NCI-H1048 (cell line): ENCODE measurements at regions not wholly inside any gene's neighbourhood (a gene's known extent, or its start where the extent isn't known, plus 50 kb on each side); places are given as distances from the start of the nearest gene placed in this dataset.

Experiments used
- DNase-seq: peaks from one replicate; lab custom pipeline; 2025; lab: John Stamatoyannopoulos, UW

- no peak for DNase-seq
Observed at GRCh38 chr15:99509686-99510461, 55.9 kb upstream of the MEF2A start.

DNA sequence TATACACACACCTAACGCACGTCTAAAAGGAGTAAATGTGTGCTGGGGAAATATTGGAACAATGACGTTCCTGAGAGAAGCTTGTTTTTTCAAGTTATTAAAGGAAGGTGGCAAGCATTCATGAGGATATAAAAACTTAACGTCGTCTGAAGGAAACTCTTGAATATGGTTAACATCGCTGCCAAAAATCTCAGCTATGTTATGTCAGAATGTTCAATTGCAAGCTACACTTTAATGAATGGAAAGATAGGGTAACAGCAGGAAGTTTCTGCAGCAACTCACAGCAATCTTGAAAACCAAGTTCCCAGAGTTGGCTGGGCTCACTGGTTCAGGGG is 54.3 kb upstream of the MEF2A start:
- no peak for DNase-seq

GRCh38 chr15:99511866-99512661 is 53.7 kb upstream of the MEF2A start:
- DNase-seq: no peak

DNA sequence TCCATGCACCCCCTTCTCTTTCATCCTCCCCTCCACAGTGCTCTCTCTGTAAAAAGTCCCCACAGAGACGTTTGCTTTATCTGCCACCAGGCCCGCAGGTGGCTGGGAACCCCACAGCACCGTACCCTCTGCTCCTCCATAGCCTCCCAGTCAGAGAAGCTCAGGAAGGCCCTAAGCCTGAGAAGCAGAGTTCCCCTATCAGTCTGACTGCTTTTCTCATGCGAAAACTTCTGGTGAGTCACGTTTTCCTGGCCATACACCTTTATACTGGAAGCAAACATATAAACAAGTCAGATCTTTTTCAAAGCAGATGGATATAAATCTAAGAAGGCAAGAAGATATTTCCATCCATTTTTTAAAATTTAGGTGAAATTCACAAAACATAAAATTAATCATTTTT is 51.5 kb upstream of the MEF2A start:
- DNase-seq: no peak
